Kidney (tissue), 13 donors: ENCODE measurements at regions not wholly inside any gene's neighbourhood (a gene's known extent, or its start where the extent isn't known, plus 50 kb on each side); places are given as distances from the start of the nearest gene placed in this dataset.

Source experiments
- DNase-seq, 5 donors: peaks; one replicate each; pipeline ENCODE4 v3.0.0-alpha.2; 2013 to 2020
- FAIRE-seq: peaks from 2 replicates; lab custom pipeline; 2012; peaks lifted over from hg19 to GRCh38; lab: Jason Lieb, UNC
- H3K27ac ChIP-seq, 2 donors: one replicate each; pipeline ENCODE4 v1.7.0; 2013; ENCODE audit warnings: low read depth in 2 of 2, low read length in 2 of 2, inconsistent platforms in 1 of 2
- H3K27me3 ChIP-seq: one replicate; pipeline ENCODE4 v1.7.1; 2013; ENCODE audit warnings: low read length, inconsistent platforms; ENCODE audit not compliant: control insufficient read depth, insufficient read depth
- H3K36me3 ChIP-seq, 3 donors: one replicate each; pipeline versions ENCODE4 v1.7.0 to v1.7.1; 2013; ENCODE audit warnings: low read length in 3 of 3, control low read depth in 1 of 3, inconsistent platforms in 1 of 3; ENCODE audit not compliant: insufficient read depth in 3 of 3, control insufficient read depth in 2 of 3
- H3K4me1 ChIP-seq, 3 donors: one replicate each; pipeline versions ENCODE4 v1.7.0 to v1.7.1; 2013; ENCODE audit warnings: low read length in 3 of 3, inconsistent platforms in 1 of 3, low read depth in 1 of 3; ENCODE audit not compliant: control insufficient read depth in 2 of 3, insufficient read depth in 2 of 3
- H3K4me3 ChIP-seq, 3 donors: one replicate each; pipeline versions ENCODE4 v1.7.0 to v1.8.1; 2013; ENCODE audit warnings: low read length in 3 of 3, control low read depth in 1 of 3, inconsistent platforms in 1 of 3
- H3K9ac ChIP-seq, 3 donors: one replicate each; pipeline versions ENCODE4 v1.7.0 to v1.7.1; 2013; ENCODE audit warnings: low read length in 3 of 3, control low read depth in 1 of 3, inconsistent platforms in 1 of 3
- H3K9me3 ChIP-seq, 3 donors: one replicate each; pipeline versions ENCODE4 v1.7.0 to v1.7.1; 2013; ENCODE audit warnings: low read length in 3 of 3, control low read depth in 1 of 3, inconsistent platforms in 1 of 3; ENCODE audit not compliant: control insufficient read depth in 2 of 3, insufficient read depth in 1 of 3
- intact Hi-C: fragments of 100-400 bp; cut with DNase I; formaldehyde crosslinking; loops from one replicate; pipeline ENCODE4 v1.11.1; 2022
- TF ChIP-seq, protein P1 (sequence below): IDR thresholded peaks from 3 replicates; pipeline ENCODE4 v1.5.1; 2012; ENCODE audit warnings: mild to moderate bottlenecking, moderate library complexity, borderline replicate concordance; ENCODE audit not compliant: insufficient read depth; ENCODE audit errors: extremely low read depth
- donor health status: control.
- donor health status: control.
- donor health status: control.
- donor health status: control.
- donor health status: control.
- donor health status: DM: yes; HTN: yes; CAD: no.
- donor health status: Normal renal cell carcinoma (clear cell type).

- TF ChIP-seq, protein P1, sequence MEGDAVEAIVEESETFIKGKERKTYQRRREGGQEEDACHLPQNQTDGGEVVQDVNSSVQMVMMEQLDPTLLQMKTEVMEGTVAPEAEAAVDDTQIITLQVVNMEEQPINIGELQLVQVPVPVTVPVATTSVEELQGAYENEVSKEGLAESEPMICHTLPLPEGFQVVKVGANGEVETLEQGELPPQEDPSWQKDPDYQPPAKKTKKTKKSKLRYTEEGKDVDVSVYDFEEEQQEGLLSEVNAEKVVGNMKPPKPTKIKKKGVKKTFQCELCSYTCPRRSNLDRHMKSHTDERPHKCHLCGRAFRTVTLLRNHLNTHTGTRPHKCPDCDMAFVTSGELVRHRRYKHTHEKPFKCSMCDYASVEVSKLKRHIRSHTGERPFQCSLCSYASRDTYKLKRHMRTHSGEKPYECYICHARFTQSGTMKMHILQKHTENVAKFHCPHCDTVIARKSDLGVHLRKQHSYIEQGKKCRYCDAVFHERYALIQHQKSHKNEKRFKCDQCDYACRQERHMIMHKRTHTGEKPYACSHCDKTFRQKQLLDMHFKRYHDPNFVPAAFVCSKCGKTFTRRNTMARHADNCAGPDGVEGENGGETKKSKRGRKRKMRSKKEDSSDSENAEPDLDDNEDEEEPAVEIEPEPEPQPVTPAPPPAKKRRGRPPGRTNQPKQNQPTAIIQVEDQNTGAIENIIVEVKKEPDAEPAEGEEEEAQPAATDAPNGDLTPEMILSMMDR: no peak
- H3K9me3 ChIP-seq: no peaks in the 10 kb centered on the region
- intact Hi-C loops: no loop called here
- no peaks in the 10 kb centered on the region for H3K4me1 ChIP-seq
- H3K4me3 ChIP-seq: no peak overlapping the region
- no peaks in the 10 kb centered on the region for H3K27me3 ChIP-seq
- no peak overlapping the region for H3K9ac ChIP-seq
- no peak for DNase-seq
- no peak for FAIRE-seq
- no peaks in the 10 kb centered on the region for H3K36me3 ChIP-seq
- H3K27ac ChIP-seq: no peak overlapping the region
Observed at GRCh38 chr1:219050822-219051125, 122.9 kb upstream of the LYPLAL1 start.

GRCh38 chr1:219051547-219051946, 122.1 kb upstream of the LYPLAL1 start:
- H3K27me3 ChIP-seq: no peaks in the 10 kb centered on the region
- intact Hi-C loops: no loop called here
- no peak for FAIRE-seq
- H3K9ac ChIP-seq: no peak overlapping the region
- no peak for DNase-seq
- no peaks in the 10 kb centered on the region for H3K36me3 ChIP-seq
- no peak overlapping the region for H3K27ac ChIP-seq
- no peaks in the 10 kb centered on the region for H3K4me1 ChIP-seq
- TF ChIP-seq, protein P1: no peak
- no peaks in the 10 kb centered on the region for H3K9me3 ChIP-seq
- H3K4me3 ChIP-seq: no peak overlapping the region

DNA sequence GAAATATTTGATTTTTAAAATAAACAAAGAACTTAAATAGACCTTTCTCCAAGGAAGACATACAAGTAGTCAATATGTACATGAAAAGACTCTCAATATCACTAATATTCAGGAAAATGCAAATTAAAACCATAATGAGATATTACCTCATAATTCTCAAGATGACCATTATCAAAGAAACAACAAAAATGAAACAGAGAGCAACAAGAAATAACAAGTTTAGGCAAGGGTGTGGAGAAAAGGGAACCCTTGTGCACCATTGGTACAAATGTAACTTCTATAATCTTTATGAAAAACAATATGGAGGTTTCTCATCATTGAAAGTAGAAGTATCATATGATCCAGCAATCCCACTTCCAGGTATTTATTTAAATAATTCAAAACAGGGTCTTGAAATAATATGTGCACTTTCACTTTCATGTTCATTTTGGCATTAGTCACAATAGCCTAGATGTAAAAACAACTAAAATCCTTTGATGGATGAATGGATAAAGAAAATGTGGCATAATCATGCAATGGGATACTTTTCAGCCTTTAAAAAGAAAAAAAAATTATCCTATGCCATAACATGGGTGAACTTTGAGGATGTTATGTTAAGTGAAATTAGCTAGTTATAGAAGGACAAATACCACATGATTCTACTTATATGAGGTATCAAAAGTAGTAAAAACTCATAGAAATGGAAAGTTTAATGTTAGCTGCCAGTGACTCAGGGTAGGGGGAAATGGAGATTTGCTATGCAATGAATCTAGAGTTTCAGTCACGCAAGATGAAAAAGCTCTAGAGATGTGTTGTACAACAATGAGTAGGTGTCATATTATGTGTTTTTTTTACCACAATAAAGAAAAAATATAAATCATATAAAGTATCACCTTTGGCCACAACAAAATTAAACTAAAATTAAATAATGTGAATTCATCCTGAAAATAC, 114.5 kb upstream of the LYPLAL1 start:
- no peaks in the 10 kb centered on the region for H3K4me1 ChIP-seq
- no peak for DNase-seq
- H3K4me3 ChIP-seq: no peak overlapping the region
- H3K9ac ChIP-seq: no peak overlapping the region
- TF ChIP-seq, protein P1: no peak
- H3K36me3 ChIP-seq: no peaks in the 10 kb centered on the region
- H3K9me3 ChIP-seq: no peaks in the 10 kb centered on the region
- no peaks in the 10 kb centered on the region for H3K27me3 ChIP-seq
- intact Hi-C loops: no loop called here
- FAIRE-seq: no peak
- no peak overlapping the region for H3K27ac ChIP-seq
